Liver (tissue), 7 donors: ENCODE measurements at regions not wholly inside any gene's neighbourhood (a gene's known extent, or its start where the extent isn't known, plus 50 kb on each side); places are given as distances from the start of the nearest gene placed in this dataset.

Experiments
- DNase-seq: peaks from one replicate; pipeline ENCODE4 v3.0.0-alpha.2; 2017; ENCODE audit warnings: low spot score
- H3K27ac ChIP-seq, 2 donors: one replicate each; pipeline ENCODE4 v1.7.0; 2013; ENCODE audit warnings: inconsistent platforms in 2 of 2, low read length in 2 of 2, control low read depth in 1 of 2, low read depth in 1 of 2, mild to moderate bottlenecking in 1 of 2
- H3K27me3 ChIP-seq, 4 donors: one replicate each; pipeline versions ENCODE4 v1.6.1 to v1.7.0; 2013; ENCODE audit warnings: low read length in 3 of 4, inconsistent platforms in 1 of 4, mild to moderate bottlenecking in 1 of 4, moderate library complexity in 1 of 4; ENCODE audit not compliant: control insufficient read depth in 4 of 4, insufficient read depth in 4 of 4
- H3K36me3 ChIP-seq, 4 donors: one replicate each; pipeline versions ENCODE4 v1.6.1 to v1.7.0; 2013; ENCODE audit warnings: low read length in 3 of 4, mild to moderate bottlenecking in 3 of 4, low read depth in 1 of 4, moderate library complexity in 1 of 4; ENCODE audit not compliant: control insufficient read depth in 4 of 4, insufficient read depth in 3 of 4
- H3K4me1 ChIP-seq, 4 donors: one replicate each; pipeline versions ENCODE4 v1.6.1 to v1.7.0; 2013; ENCODE audit warnings: low read length in 3 of 4, mild to moderate bottlenecking in 3 of 4, moderate library complexity in 1 of 4; ENCODE audit not compliant: control insufficient read depth in 4 of 4, insufficient read depth in 4 of 4
- H3K4me3 ChIP-seq, 3 donors: one replicate each; pipeline versions ENCODE4 v1.6.1 to v1.7.0; 2013; ENCODE audit warnings: low read length in 3 of 3, control low read depth in 1 of 3, low read depth in 1 of 3, mild to moderate bottlenecking in 1 of 3
- H3K9ac ChIP-seq, 2 donors: one replicate each; pipeline ENCODE4 v1.7.0; 2013; ENCODE audit warnings: low read length in 2 of 2, mild to moderate bottlenecking in 2 of 2, moderate library complexity in 2 of 2, control low read depth in 1 of 2, low read depth in 1 of 2
- H3K9me3 ChIP-seq, 4 donors: one replicate each; pipeline versions ENCODE4 v1.6.1 to v1.7.0; 2013; ENCODE audit warnings: low read length in 3 of 4; ENCODE audit not compliant: control insufficient read depth in 4 of 4
- ATF3 ChIP-seq: IDR thresholded peaks from 2 replicates; pipeline ENCODE4 v1.6.1; 2016; ENCODE audit warnings: antibody characterized with exemption
- FOXA1 ChIP-seq: IDR thresholded peaks from 2 replicates; pipeline ENCODE4 v1.6.1; 2016; ENCODE audit warnings: antibody characterized with exemption
- GABPA ChIP-seq, 2 donors: IDR thresholded peaks in 1 of 2; conservative IDR thresholded peaks in 1 of 2; 2 replicates each; pipeline ENCODE4 v1.6.1; 2016; ENCODE audit warnings: antibody characterized with exemption in 2 of 2, mild to moderate bottlenecking in 1 of 2, moderate library complexity in 1 of 2
- NR2F2 ChIP-seq: IDR thresholded peaks from 2 replicates; pipeline ENCODE4 v1.6.1; 2016; ENCODE audit warnings: antibody characterized with exemption
- RAD21 ChIP-seq, 2 donors: IDR thresholded peaks; 2 replicates each; pipeline ENCODE4 v1.6.1; 2016; ENCODE audit warnings: antibody characterized with exemption in 2 of 2, mild to moderate bottlenecking in 2 of 2
- REST ChIP-seq: IDR thresholded peaks from 2 replicates; pipeline ENCODE4 v1.6.1; 2016; ENCODE audit warnings: antibody characterized with exemption, mild to moderate bottlenecking
- TAF1 ChIP-seq: conservative IDR thresholded peaks from 2 replicates; pipeline ENCODE4 v1.6.1; 2016; ENCODE audit warnings: antibody characterized with exemption, mild to moderate bottlenecking
- ZBTB33 ChIP-seq: IDR thresholded peaks from 2 replicates; pipeline ENCODE4 v1.6.1; 2016; ENCODE audit warnings: antibody characterized with exemption
- WGBS: extraction: QIAGEN DNeasy Blood & Tissue Kit; methylation state at CpG from one replicate; pipeline ENCODE4 v1.1.7; 2013; 5-methylcytosine and 5-hydroxymethylcytosine counted together
- donor health status: healthy.
- donor health status: healthy.
- donor health status: healthy.
- donor health status: healthy.

- Histone ChIP-seq H3K4me1 (no peaks in the 10 kb centered on the region), H3K9ac (no peak overlapping the region), H3K9me3 (no peaks in the 10 kb centered on the region), H3K27me3 (no peaks in the 10 kb centered on the region), H3K36me3 (no peaks in the 10 kb centered on the region), H3K4me3 (no peak overlapping the region), H3K27ac (no peak overlapping the region)
- no peak for TF ChIP-seq ZBTB33
- no peak for TF ChIP-seq FOXA1
- TF ChIP-seq GABPA (IDR thresholded peaks at IDR 0.05 in 1 of 2, conservative IDR thresholded peaks at IDR 0.05 in 1 of 2): no peak
- TF ChIP-seq ATF3: no peak
- no peak for TF ChIP-seq REST
- no peak for TF ChIP-seq NR2F2
- no peak for TF ChIP-seq TAF1
- TF ChIP-seq RAD21 (IDR thresholded peaks at IDR 0.05): no peak
- no peak for DNase-seq
- WGBS: 83% methylated on average over 3 of the region's 3 CpGs
Observed at GRCh38 chr9:81078555-81078954, 610.8 kb downstream of the TLE1 start.

- H3K9me3 ChIP-seq: no peaks in the 10 kb centered on the region
- H3K27me3 ChIP-seq: no peaks in the 10 kb centered on the region
- H3K4me3 ChIP-seq: no peak overlapping the region
- no peaks in the 10 kb centered on the region for H3K36me3 ChIP-seq
- no peak overlapping the region for H3K9ac ChIP-seq
- DNase-seq: no peak
- TF ChIP-seq NR2F2: no peak
- TF ChIP-seq REST: no peak
- no peak overlapping the region for H3K27ac ChIP-seq
- no peaks in the 10 kb centered on the region for H3K4me1 ChIP-seq
Observed at GRCh38 chr9:81077572-81077971, 611.8 kb downstream of the TLE1 start.
